ENCODE measurements at regions not wholly inside any gene's neighbourhood (a gene's known extent, or its start where the extent isn't known, plus 50 kb on each side); places are given as distances from the start of the nearest gene placed in this dataset.
"Not testable (repeated sequence)": the region's sequence is repeated elsewhere in the genome, so short reads cannot be mapped to it uniquely, and the experiment has no call there.

DNA sequence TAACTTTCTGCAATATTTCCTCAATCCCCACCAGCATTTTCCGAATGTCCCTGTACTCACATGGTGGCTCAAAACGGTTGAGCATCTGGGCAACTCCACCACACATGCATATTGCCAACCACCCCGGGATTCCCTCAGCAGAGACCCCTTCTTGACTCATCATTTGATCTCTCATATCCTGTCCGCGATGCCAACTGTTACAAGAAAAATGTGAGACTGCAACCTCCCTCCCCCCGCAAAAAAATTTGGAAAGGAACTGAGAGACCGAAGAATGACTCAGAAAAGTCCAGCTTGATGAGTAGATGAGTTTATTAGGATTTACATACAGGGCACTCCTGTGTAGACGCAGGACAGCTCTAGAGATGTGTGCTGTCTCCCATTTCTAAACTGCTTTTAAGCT, 561.4 kb downstream of the ZIC3 start:
- Histone ChIP-seq H3K27ac (peak overlapping the region; percentile 82), H3K36me3 (no peaks in the 10 kb centered on the region), H3K4me1 (replicated peaks) (peaks cover 30% of the 10 kb centered on the region), H3K9me3 (replicated peaks) (no peaks in the 10 kb centered on the region), H3K4me3 (peak overlapping the region; percentile 22), H3K27me3 (replicated peaks) (no peaks in the 10 kb centered on the region)
- peak; percentile 72 to 79 for DNase-seq (ENCODE audit: low read depth in 1 of 2, low spot score in 2 of 2)

DNA sequence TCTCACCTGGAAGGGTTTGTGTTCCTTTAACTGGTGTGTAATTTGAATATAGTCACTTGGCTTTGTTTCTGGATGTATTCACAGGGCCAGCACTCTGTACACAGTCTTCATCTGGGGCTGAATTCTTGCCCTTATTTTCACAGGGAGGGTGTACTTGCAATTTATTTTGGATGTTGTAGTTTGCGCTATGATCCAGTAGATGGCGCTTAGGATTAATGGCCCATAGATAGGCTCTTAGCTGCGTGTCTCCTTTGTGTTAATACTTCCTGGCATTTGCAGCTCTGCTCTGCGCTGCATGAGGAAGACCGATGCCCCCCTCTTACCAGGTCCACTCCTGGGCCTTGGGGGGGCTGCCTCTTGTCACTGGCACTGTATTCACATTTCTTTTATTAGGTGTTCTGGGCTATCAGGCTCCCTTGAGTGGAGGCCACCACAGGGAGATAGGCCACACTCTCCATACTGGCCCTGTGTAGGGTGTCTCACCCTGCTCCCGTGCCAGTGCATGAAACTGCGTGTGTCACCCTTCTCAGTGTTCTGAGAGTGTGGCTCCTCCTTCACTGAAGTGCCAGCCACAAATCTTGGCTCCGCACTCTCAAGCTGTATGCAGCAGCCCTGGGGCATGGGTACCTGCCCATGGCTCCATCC, 562.2 kb downstream of the ZIC3 start:
- H3K4me1 ChIP-seq (replicated peaks) = peaks cover 30% of the 10 kb centered on the region
- H3K27me3 ChIP-seq (replicated peaks) = no peaks in the 10 kb centered on the region
- peak overlapping the region; percentile 82 for H3K27ac ChIP-seq
- no peaks in the 10 kb centered on the region for H3K36me3 ChIP-seq
- H3K9me3 ChIP-seq (replicated peaks) = no peaks in the 10 kb centered on the region
- peak overlapping the region; percentile 22 for H3K4me3 ChIP-seq
- peak; percentile 43 to 50 for DNase-seq (ENCODE audit: low read depth in 1 of 2, low spot score in 2 of 2)

GRCh38 chrX:138150709-138151108, 560.8 kb downstream of the FGF13 start:
- Histone ChIP-seq H3K4me1 (replicated peaks) (no peaks in the 10 kb centered on the region), H3K9me3 (replicated peaks) (no peaks in the 10 kb centered on the region), H3K27ac (no peak overlapping the region), H3K27me3 (replicated peaks) (no peaks in the 10 kb centered on the region), H3K36me3 (no peaks in the 10 kb centered on the region), H3K4me3 (no peak overlapping the region)
- DNase-seq (ENCODE audit: low read depth in 1 of 2, low spot score in 2 of 2) = no peak

- Histone ChIP-seq H3K36me3 (no peaks in the 10 kb centered on the region), H3K4me3 (no peak overlapping the region), H3K9me3 (replicated peaks) (no peaks in the 10 kb centered on the region), H3K27ac (no peak overlapping the region), H3K4me1 (replicated peaks) (no peaks in the 10 kb centered on the region), H3K27me3 (replicated peaks) (no peaks in the 10 kb centered on the region)
- DNase-seq (ENCODE audit: low read depth in 1 of 2, low spot score in 2 of 2) = no peak
These were observed 553.7 kb downstream of the FGF13 start for GRCh38 chrX:138157850-138158249.

GRCh38 chrX:138191998-138192397, 519.5 kb downstream of the FGF13 start:
- Histone ChIP-seq H3K4me3 (no peak overlapping the region), H3K27ac (no peak overlapping the region), H3K4me1 (replicated peaks) (no peaks in the 10 kb centered on the region), H3K9me3 (replicated peaks) (no peaks in the 10 kb centered on the region), H3K36me3 (no peaks in the 10 kb centered on the region), H3K27me3 (replicated peaks) (no peaks in the 10 kb centered on the region)
- DNase-seq (ENCODE audit: low read depth in 1 of 2, low spot score in 2 of 2) = peak in 1 of 2 experiments; percentile 7

GRCh38 chrX:138229718-138230117, 481.8 kb downstream of the FGF13 start:
- Histone ChIP-seq H3K36me3 (no peaks in the 10 kb centered on the region), H3K27ac (no peak overlapping the region), H3K4me1 (replicated peaks) (no peaks in the 10 kb centered on the region), H3K9me3 (replicated peaks) (no peaks in the 10 kb centered on the region), H3K27me3 (replicated peaks) (no peaks in the 10 kb centered on the region), H3K4me3 (no peak overlapping the region)
- DNase-seq (ENCODE audit: low read depth in 1 of 2, low spot score in 2 of 2) = no peak

DNA sequence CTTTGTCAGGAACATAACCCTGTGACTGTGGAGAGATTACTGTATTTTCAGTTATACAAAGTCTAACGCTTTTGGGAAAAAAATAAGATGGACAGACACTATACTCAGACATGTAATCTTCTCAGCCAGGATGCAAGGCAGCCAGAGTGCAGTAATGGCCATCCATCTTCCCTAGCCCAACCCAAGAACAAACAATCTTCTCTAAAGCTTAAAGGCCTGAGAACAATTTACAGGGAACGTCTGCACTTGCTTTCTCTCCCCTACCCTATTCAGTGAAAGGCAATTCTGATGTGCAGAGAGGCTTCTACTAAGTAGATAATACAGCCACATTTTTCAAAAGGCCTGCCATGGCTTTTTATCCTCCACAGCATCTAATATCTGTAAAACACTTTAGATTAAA, 471.3 kb downstream of the FGF13 start:
- Histone ChIP-seq H3K27ac (no peak overlapping the region), H3K27me3 (replicated peaks) (no peaks in the 10 kb centered on the region), H3K4me1 (replicated peaks) (no peaks in the 10 kb centered on the region), H3K4me3 (no peak overlapping the region), H3K36me3 (no peaks in the 10 kb centered on the region), H3K9me3 (replicated peaks) (no peaks in the 10 kb centered on the region)
- no peak for DNase-seq (ENCODE audit: low read depth in 1 of 2, low spot score in 2 of 2)

DNA sequence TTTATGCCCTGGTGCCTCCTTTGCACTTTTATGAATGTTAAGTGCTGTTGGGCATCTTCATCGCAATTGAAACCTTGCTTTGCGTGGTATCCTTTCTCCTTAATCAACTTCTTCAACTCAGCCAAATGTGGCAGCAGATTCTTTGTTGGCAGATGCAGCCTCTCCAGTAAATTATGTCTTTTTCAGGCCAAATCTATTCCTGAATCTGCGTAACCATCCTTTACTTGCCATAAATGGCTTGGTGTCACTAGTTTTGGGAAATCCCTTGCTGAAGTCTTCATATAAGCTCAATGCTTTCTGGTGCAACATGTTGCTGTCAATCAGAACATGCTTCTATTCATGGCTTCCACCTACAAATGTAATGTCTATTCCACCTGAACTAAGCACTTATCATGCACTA, 457.5 kb downstream of the FGF13 start:
- H3K27ac ChIP-seq = no peak overlapping the region
- H3K4me1 ChIP-seq (replicated peaks) = no peaks in the 10 kb centered on the region
- H3K4me3 ChIP-seq = no peak overlapping the region
- no peaks in the 10 kb centered on the region for H3K9me3 ChIP-seq (replicated peaks)
- no peak for DNase-seq (ENCODE audit: low read depth in 1 of 2, low spot score in 2 of 2)
- H3K36me3 ChIP-seq = no peaks in the 10 kb centered on the region
- no peaks in the 10 kb centered on the region for H3K27me3 ChIP-seq (replicated peaks)

DNA sequence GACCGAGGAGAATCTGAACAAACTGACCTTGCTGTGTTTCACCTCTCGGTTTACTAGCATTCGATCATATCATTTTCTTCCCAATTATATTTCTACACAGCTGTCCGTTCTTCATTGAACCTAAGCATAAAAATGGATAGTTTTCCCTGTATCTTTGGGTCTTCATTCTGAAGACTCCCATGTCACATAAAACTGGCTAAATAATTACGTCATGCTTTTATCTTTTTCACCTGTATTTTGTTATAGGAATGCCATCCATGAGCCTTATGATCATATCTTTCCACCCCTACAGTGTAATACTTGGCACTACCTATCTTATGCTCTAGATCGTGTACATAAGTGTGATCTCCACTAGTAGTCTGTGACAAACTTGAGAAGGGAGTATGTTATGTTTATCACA, 456.1 kb downstream of the FGF13 start:
- Histone ChIP-seq H3K36me3 (no peaks in the 10 kb centered on the region), H3K27ac (no peak overlapping the region), H3K9me3 (replicated peaks) (no peaks in the 10 kb centered on the region), H3K4me1 (replicated peaks) (no peaks in the 10 kb centered on the region), H3K27me3 (replicated peaks) (no peaks in the 10 kb centered on the region), H3K4me3 (no peak overlapping the region)
- DNase-seq (ENCODE audit: low read depth in 1 of 2, low spot score in 2 of 2) = no peak

DNA sequence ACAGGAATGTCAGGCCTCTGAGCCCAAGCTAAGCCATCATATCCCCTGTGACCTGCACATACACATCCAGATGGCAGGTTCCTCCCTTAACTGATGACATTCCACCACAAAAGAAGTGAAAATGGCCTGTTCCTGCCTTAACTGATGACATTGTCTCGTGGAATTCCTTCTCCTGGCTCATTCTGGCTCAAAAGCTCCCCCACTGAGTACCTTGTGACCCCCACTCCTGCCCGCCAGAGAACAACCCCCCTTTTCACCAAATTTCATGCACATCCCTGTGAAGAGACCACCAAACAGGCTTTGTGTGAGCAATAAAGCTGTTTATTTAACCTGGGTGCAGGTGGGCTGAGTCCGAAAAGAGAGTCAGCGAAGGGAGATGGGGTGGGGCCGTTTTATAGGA, 447.4 kb downstream of the FGF13 start:
- H3K27ac ChIP-seq; H3K36me3 ChIP-seq; H3K9me3 ChIP-seq (replicated peaks); H3K4me1 ChIP-seq (replicated peaks); H3K4me3 ChIP-seq; DNase-seq (ENCODE audit: low read depth in 1 of 2, low spot score in 2 of 2); H3K27me3 ChIP-seq (replicated peaks): not testable (repeated sequence)

DNA sequence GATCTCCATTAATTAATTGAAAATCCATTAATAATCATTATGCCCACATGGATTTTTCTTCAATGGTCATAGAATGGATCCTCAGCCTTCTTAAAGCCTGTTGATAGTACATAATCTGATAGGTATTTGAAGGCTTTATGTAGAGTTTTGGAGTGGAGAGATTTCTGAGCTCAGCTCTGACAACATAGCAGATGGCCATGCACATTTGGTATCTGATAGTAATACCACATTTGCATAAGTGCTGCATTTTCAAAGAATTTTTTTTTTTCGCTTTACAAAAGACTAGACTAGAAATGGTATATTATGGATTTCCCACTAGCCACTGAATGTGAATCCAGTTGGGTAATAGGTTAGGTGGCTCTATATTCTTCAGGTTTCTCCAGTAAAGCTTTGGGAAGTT, 440.6 kb downstream of the FGF13 start:
- Histone ChIP-seq H3K9me3 (replicated peaks) (no peaks in the 10 kb centered on the region), H3K27ac (no peak overlapping the region), H3K4me3 (no peak overlapping the region), H3K27me3 (replicated peaks) (no peaks in the 10 kb centered on the region), H3K4me1 (replicated peaks) (no peaks in the 10 kb centered on the region), H3K36me3 (no peaks in the 10 kb centered on the region)
- DNase-seq (ENCODE audit: low read depth in 1 of 2, low spot score in 2 of 2) = no peak

DNA sequence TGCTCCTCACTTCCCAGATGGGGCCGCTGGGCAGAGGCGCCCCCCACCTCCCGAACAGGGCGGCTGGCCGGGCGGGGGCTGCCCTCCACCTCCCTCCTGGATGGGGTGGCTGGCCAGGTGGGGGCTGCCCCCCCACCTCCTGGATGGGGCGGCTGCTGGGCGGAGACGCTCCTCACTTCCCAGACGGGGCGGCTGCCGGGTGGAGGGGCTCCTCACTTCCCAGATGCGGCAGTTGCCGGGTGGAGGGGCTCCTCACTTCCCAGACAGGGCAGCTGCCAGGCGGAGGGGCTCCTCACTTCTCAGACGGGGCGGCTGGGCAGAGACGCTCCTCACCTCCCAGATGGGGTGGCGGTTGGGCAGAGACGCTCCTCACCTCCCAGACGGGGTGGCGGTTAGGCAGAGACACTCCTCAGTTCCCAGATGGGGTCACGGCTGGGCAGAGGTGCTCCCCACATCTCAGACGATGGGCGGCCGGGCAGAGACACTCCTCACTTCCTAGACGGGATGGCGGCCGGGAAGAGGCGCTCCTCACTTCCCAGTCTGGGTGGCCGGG, 428.8 kb downstream of the FGF13 start:
- not testable (repeated sequence) for H3K4me1 ChIP-seq (replicated peaks); H3K4me3 ChIP-seq; H3K36me3 ChIP-seq; DNase-seq (ENCODE audit: low read depth in 1 of 2, low spot score in 2 of 2); H3K27ac ChIP-seq; H3K9me3 ChIP-seq (replicated peaks); H3K27me3 ChIP-seq (replicated peaks)

GRCh38 chrX:138287205-138287877, 424.2 kb downstream of the FGF13 start:
- no peaks in the 10 kb centered on the region for H3K4me1 ChIP-seq (replicated peaks)
- H3K27me3 ChIP-seq (replicated peaks) = no peaks in the 10 kb centered on the region
- H3K9me3 ChIP-seq (replicated peaks) = no peaks in the 10 kb centered on the region
- no peak overlapping the region for H3K4me3 ChIP-seq
- no peak for DNase-seq (ENCODE audit: low read depth in 1 of 2, low spot score in 2 of 2)
- no peaks in the 10 kb centered on the region for H3K36me3 ChIP-seq
- H3K27ac ChIP-seq = no peak overlapping the region

DNA sequence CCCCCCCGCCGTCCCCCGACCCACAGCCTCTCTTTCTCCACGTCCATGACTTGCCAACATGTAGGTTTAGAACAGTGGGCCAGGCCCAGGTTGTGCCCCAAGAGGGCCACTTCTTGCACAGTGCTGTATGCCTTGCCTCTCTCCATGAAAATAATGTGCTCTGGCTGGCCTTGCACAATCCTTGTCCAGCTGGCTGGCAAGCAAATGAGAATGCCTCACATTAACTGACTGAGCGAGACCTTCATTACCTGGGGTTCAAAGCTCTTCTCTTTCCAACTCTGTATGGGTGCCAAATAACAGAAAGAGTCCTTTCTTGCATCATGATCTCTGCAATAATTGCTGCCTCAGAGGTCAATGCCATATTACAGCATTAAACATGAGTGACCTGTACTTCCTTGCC, 416.6 kb downstream of the FGF13 start:
- H3K4me1 ChIP-seq (replicated peaks) = no peaks in the 10 kb centered on the region
- no peak overlapping the region for H3K4me3 ChIP-seq
- H3K27me3 ChIP-seq (replicated peaks) = no peaks in the 10 kb centered on the region
- DNase-seq (ENCODE audit: low read depth in 1 of 2, low spot score in 2 of 2) = no peak
- H3K9me3 ChIP-seq (replicated peaks) = no peaks in the 10 kb centered on the region
- no peak overlapping the region for H3K27ac ChIP-seq
- no peaks in the 10 kb centered on the region for H3K36me3 ChIP-seq

Data from SJSA1 (cell line).